ENCODE measurements at regions not wholly inside any gene's neighbourhood (a gene's known extent, or its start where the extent isn't known, plus 50 kb on each side); places are given as distances from the start of the nearest gene placed in this dataset.
A peak's percentile ranks its signal among the peaks of the same experiment; 100 is the strongest.
"Not testable (repeated sequence)": the region's sequence is repeated elsewhere in the genome, so short reads cannot be mapped to it uniquely, and the experiment has no call there.

- DNase-seq (ENCODE audit: extremely low read depth in 1 of 11, low read depth in 9 of 11, low spot score in 4 of 11): not testable (repeated sequence)
These were observed 175.7 kb downstream of the ADRA2C start for GRCh38 chr4:3941735-3942522.

- peak in 1 of 11 donors; percentile 11 for DNase-seq (ENCODE audit: extremely low read depth in 1 of 11, low read depth in 9 of 11, low spot score in 4 of 11)
These were observed 176.4 kb downstream of the ADRA2C start for GRCh38 chr4:3942569-3942971.

- not testable (repeated sequence) for DNase-seq (ENCODE audit: extremely low read depth in 1 of 11, low read depth in 9 of 11, low spot score in 4 of 11)
These were observed 176.9 kb downstream of the ADRA2C start for GRCh38 chr4:3943051-3943450.

- no peak for DNase-seq (ENCODE audit: extremely low read depth in 1 of 11, low read depth in 9 of 11, low spot score in 4 of 11)
These were observed 179.5 kb downstream of the ADRA2C start for GRCh38 chr4:3945511-3946290.

GRCh38 chr4:3946553-3946952 lies 180.4 kb downstream of the ADRA2C start:
- not testable (repeated sequence) for DNase-seq (ENCODE audit: extremely low read depth in 1 of 11, low read depth in 9 of 11, low spot score in 4 of 11)

GRCh38 chr4:3947761-3948160 lies 181.6 kb downstream of the ADRA2C start:
- not testable (repeated sequence) for DNase-seq (ENCODE audit: extremely low read depth in 1 of 11, low read depth in 9 of 11, low spot score in 4 of 11)

- not testable (repeated sequence) for DNase-seq (ENCODE audit: extremely low read depth in 1 of 11, low read depth in 9 of 11, low spot score in 4 of 11)
These were observed 182.0 kb downstream of the ADRA2C start for GRCh38 chr4:3948210-3948609.

GRCh38 chr4:3949916-3950315 lies 183.7 kb downstream of the ADRA2C start:
- DNase-seq (ENCODE audit: extremely low read depth in 1 of 11, low read depth in 9 of 11, low spot score in 4 of 11): peak in 2 of 11 donors; percentile 7 to 13

- DNase-seq (ENCODE audit: extremely low read depth in 1 of 11, low read depth in 9 of 11, low spot score in 4 of 11): not testable (repeated sequence)
These were observed 186.4 kb downstream of the ADRA2C start for GRCh38 chr4:3952443-3953139.

- DNase-seq (ENCODE audit: extremely low read depth in 1 of 11, low read depth in 9 of 11, low spot score in 4 of 11): not testable (repeated sequence)
These were observed 186.9 kb downstream of the ADRA2C start for GRCh38 chr4:3953140-3953489.

GRCh38 chr4:3954540-3955320 lies 188.5 kb downstream of the ADRA2C start:
- peak in 3 of 11 donors; percentile 11 to 28 (median 24) for DNase-seq (ENCODE audit: extremely low read depth in 1 of 11, low read depth in 9 of 11, low spot score in 4 of 11)

- DNase-seq (ENCODE audit: extremely low read depth in 1 of 11, low read depth in 9 of 11, low spot score in 4 of 11): peak; percentile 85 to 96 (median 92)
These were observed 189.4 kb downstream of the ADRA2C start for GRCh38 chr4:3955321-3956164.

GRCh38 chr4:3956165-3956867 lies 190.1 kb downstream of the ADRA2C start:
- peak in 1 of 11 donors; percentile 1 for DNase-seq (ENCODE audit: extremely low read depth in 1 of 11, low read depth in 9 of 11, low spot score in 4 of 11)

- peak in 1 of 11 donors; percentile 7 for DNase-seq (ENCODE audit: extremely low read depth in 1 of 11, low read depth in 9 of 11, low spot score in 4 of 11)
These were observed 195.0 kb downstream of the ADRA2C start for GRCh38 chr4:3961091-3961672.

- DNase-seq (ENCODE audit: extremely low read depth in 1 of 11, low read depth in 9 of 11, low spot score in 4 of 11): not testable (repeated sequence)
These were observed 198.5 kb downstream of the ADRA2C start for GRCh38 chr4:3964572-3965278.

- not testable (repeated sequence) for DNase-seq (ENCODE audit: extremely low read depth in 1 of 11, low read depth in 9 of 11, low spot score in 4 of 11)
These were observed 201.0 kb downstream of the ADRA2C start for GRCh38 chr4:3967204-3967603.

Data from renal cortex interstitium (tissue), 11 donors.